HG03460 (cell line): ENCODE measurements at regions not wholly inside any gene's neighbourhood (a gene's known extent, or its start where the extent isn't known, plus 50 kb on each side); places are given as distances from the start of the nearest gene placed in this dataset.

Experiments
- ATAC-seq: cut with Tn5 transposase; IDR thresholded peaks from one replicate; pipeline ENCODE4 v1.9.1; 2021; ENCODE audit not compliant: unreplicated experiment

GRCh38 chr13:107141767-107142166, 573.8 kb upstream of the ARGLU1 start:
- ATAC-seq, result no peak

DNA sequence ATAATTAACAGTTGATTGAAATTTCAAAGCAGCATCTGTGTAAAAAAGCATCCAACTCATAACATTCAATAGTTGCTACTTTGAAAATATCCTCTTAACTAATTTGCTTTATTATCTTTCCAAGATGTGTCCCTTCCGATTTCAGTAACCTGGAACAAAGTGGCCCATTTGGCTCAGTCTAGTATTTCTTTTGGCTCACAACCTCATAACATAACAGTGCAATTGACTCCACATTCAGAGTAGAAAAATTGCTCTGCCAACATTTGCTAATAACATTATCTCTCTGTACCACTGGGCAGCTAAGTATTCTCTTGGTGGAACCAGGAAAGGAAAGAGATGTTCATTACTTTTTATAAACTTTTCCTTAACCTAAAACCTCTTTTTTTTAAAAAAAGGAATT, 571.1 kb upstream of the ARGLU1 start:
- ATAC-seq, result no peak

DNA sequence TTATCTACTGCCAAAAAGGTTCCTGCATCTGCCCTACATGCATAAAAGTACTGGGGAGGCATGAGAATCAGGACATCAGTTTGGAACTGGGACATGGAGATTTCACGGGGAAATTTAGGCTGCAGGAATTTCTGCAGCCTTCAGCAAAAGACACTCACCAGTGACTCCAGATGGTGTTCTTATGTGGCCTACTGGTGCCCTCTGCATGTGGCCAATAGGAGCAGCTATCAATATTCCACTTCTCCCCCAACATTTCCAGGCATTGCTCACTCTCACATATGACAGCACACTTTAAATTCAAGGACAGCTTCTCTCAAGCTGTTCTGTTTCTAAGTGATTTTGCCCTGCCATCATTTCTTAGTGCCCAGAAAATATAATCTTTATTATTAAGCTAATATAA, 570.5 kb upstream of the ARGLU1 start:
- ATAC-seq, result no peak

GRCh38 chr13:107133950-107134349, 566.0 kb upstream of the ARGLU1 start:
- ATAC-seq, result no peak

- ATAC-seq, result no peak
Observed at GRCh38 chr13:107130566-107130965, 562.6 kb upstream of the ARGLU1 start.

GRCh38 chr13:107124730-107125129, 556.8 kb upstream of the ARGLU1 start:
- ATAC-seq, result no peak

DNA sequence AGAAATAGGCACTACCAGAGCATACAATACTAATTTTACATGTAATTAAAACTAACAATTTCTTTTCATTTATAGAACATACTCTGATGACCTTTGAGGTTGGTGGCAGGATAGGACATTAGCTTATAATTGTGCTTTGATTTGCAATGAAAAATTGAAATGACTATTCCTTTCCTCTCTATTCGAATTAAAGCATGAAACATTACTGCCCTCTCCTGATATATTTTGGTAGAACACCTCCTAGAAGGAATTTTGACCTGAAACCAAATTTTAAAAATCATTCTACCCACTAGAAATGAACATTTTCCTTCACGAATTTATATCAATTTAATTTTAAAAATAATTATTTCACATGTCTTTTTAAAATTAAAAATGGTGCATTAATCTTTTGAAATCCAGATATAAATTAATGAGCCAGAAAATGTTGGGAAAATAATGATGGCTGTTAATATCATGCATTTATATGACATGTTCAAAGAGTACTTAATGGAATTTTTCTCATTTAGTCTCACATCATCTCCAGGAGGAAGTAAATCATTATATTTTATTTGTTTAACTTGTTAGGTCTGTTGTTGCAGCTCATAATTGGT, 556.3 kb upstream of the ARGLU1 start:
- no peak for ATAC-seq

GRCh38 chr13:107121793-107122192, 553.9 kb upstream of the ARGLU1 start:
- no peak for ATAC-seq

DNA sequence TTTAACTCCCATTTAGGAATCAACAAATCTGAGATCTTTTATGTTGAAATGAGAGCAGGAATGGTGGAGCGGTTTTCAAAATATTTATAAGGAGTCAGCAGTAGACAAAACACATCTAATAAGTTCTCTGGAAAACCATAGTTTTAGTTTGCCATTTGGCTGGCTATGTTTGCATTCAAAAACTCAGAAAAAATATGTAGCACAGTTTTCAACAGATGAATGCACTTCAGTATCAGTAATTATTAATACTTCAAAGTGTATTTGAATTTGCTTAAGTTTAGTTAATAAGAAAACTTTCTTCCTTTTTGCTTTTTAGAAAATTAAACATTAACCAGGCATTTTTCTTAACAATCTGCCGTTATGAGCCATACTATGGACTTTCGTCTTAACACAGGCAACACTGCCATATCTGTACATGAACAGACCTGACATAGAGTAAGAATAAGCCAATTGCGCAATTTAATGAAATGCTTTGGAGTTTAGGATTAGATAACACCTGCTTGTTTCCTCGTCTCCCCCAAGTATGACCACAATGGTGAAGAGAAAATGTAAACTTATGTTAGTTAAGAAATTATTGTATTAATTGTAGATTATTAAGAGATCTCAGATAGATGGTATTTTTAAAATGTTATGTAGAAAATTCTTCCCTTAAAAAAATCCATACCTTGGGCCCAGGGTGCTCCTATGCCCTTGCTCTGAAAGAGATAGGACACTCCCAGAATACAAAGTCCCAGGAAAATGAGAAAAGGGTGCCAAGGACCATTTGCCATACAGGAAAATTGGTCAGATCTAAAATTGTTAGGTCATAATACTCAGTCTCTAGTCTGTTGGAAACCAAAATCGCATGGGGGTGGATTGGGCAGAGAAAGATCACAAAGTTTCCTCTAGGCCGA, 552.3 kb upstream of the ARGLU1 start:
- no peak for ATAC-seq

DNA sequence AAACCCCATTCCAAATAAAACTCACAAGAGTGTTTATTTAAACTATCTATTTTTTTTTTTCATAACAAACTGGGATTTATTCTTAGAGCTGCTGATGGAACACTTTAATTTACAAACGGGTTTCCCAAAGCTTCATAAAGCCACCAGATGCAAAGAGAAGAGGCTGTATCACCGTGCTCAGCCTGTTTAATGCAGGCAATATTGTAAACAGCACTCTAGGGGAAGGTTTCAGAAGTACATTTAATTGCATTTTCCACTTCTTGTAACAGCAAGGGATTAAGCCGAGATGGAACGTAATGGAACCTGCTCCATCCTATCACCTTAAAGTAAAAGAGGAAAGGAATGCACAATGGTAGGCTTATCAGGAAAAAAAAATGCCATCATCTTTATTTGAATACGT, 550.6 kb upstream of the ARGLU1 start:
- ATAC-seq, result no peak

DNA sequence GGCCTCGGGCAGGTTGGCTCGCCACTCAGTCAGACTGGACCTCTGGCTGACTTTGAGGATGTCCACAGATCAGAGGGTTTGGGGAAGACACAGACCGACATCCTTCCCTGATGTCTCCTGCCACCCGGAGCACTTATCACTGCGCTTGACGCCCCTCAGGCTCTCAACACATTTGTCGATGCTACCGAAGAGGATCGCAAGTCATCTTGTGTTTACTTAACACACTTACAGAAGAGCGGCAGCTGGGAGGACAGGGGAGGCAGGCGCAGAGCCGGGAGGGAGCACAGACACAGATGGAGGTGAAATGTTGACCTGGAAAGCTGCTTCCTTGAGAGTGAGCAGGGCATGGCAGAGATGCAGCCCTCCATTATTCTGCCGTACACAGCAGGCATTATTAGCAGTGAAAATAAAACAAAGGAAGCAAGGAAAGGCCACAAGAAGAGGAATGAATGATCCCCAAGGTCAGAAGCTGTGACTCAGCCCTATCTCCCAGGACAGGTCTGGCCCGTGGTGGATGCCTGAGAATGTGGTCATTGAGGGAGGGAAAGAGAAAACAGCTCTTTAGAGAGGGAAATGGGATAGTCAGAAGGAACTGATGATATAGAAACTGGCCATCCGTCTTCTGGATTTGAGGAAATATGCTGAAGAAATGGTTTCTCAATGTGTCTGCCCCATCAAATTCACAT, 549.5 kb upstream of the ARGLU1 start:
- no peak for ATAC-seq

GRCh38 chr13:107113387-107113786, 545.5 kb upstream of the ARGLU1 start:
- no peak for ATAC-seq

DNA sequence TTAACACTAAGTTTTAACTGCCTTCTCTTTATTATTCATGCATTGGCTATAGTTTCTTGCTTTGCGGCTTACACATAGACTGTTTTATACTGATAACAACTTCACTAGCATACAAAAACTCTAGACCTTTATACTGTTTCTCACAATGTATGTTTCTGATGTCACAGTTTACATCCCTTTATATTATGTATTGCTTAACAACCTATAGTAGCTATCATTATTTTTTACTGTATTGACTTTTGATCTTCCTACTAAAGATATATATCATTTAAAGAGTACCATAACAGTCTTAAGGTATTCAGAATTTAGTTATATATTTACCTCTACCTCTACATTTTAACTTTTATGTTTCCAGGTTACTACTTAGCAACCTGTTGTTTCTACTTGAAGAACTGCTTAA, 543.3 kb upstream of the ARGLU1 start:
- no peak for ATAC-seq

DNA sequence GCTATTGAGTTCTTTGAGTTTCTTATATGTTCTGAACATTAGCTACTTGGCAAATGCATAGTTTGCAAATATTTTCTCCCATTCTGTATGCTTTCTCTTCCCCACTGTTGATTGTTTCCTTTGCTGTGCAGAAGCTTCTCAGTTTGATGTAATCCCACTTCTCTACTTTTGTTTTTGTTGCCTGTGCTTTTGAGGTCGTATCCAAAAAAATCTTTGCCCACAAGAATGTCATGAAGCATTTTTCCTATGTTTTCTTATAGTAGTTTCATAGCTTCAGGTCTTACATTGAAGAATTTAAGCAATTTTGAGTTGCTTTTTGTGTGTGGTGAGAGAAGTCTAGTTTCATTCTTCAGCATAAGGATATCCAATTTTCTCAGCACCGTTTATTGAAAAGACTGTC, 536.7 kb upstream of the ARGLU1 start:
- ATAC-seq, result no peak

DNA sequence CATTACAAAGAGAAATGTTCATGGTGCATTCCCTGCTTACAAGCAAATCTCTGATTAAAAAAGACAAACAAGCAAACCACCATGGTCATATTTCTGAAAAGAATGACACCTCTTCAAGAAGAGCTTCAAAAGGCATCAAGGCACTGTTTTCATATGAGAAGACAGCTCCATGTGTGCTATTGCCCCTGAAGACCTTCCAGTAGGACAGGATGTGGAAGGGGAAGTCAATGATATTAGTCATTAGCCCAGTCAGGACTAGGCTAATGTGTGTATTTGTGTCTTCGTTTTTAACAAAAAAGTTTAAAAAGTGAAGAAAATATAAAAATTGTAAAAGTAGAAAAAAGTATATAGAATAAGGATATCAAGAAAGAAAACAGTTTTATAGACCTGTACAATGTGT, 534.7 kb upstream of the ARGLU1 start:
- no peak for ATAC-seq

DNA sequence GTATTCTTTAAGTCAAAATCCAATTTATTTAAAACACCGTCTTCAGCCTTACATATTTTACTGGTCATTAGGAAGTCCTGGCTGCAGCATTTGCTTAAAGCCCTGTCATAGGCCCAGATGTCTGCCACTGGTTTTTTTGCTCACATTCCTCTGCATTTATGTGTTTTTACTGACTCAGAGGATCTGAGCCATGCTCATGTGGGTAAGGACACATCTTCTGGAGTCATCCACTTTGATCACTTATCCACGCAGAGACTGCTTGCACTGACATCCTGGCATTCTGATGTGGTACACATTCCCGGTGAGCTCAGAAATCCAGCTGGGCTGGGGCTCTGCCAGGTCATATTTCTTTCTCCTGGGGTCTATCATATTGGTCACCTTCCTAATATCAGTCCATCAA, 531.7 kb upstream of the ARGLU1 start:
- ATAC-seq, result no peak

- no peak for ATAC-seq
Observed at GRCh38 chr13:107097916-107098315, 530.0 kb upstream of the ARGLU1 start.

GRCh38 chr13:107095876-107096275, 527.9 kb upstream of the ARGLU1 start:
- ATAC-seq, result no peak

DNA sequence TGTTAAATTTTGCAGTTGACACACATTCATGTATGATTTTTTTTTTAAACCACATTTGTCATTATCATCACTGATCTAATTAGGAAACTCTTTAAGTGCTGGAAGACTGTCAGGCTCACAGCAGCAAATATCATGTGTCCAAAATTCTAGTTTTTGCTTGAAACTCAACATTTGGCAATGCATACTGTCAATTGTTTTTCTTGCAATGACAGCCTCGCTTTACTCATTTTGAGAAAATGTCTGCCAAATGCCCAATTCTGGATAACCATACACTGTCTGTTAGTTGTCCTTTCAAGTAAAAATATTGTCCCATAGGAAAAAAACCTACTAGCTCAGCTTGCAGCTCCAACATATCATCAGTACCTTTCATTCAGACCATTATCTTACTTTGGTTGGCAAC, 523.9 kb upstream of the ARGLU1 start:
- ATAC-seq, result no peak

- no peak for ATAC-seq
Observed at GRCh38 chr13:107091428-107091827, 523.5 kb upstream of the ARGLU1 start.

GRCh38 chr13:107088061-107088460, 520.1 kb upstream of the ARGLU1 start:
- ATAC-seq, result no peak

- ATAC-seq, result no peak
Observed at GRCh38 chr13:107079423-107080049, 511.6 kb upstream of the ARGLU1 start.
